Liver (tissue), 8 donors: ENCODE measurements at regions not wholly inside any gene's neighbourhood (a gene's known extent, or its start where the extent isn't known, plus 50 kb on each side); places are given as distances from the start of the nearest gene placed in this dataset.

ENCODE experiments used
- DNase-seq: peaks from one replicate; pipeline ENCODE4 v3.0.0-alpha.2; 2017; ENCODE audit warnings: low spot score
- H3K27ac ChIP-seq, 2 donors: one replicate each; pipeline ENCODE4 v1.7.0; 2013; ENCODE audit warnings: inconsistent platforms in 2 of 2, low read length in 2 of 2, control low read depth in 1 of 2, low read depth in 1 of 2, mild to moderate bottlenecking in 1 of 2
- H3K27me3 ChIP-seq, 4 donors: one replicate each; pipeline versions ENCODE4 v1.6.1 to v1.7.0; 2013; ENCODE audit warnings: low read length in 3 of 4, inconsistent platforms in 1 of 4, mild to moderate bottlenecking in 1 of 4, moderate library complexity in 1 of 4; ENCODE audit not compliant: control insufficient read depth in 4 of 4, insufficient read depth in 4 of 4
- H3K36me3 ChIP-seq, 4 donors: one replicate each; pipeline versions ENCODE4 v1.6.1 to v1.7.0; 2013; ENCODE audit warnings: low read length in 3 of 4, mild to moderate bottlenecking in 3 of 4, low read depth in 1 of 4, moderate library complexity in 1 of 4; ENCODE audit not compliant: control insufficient read depth in 4 of 4, insufficient read depth in 3 of 4
- H3K4me1 ChIP-seq, 4 donors: one replicate each; pipeline versions ENCODE4 v1.6.1 to v1.7.0; 2013; ENCODE audit warnings: low read length in 3 of 4, mild to moderate bottlenecking in 3 of 4, moderate library complexity in 1 of 4; ENCODE audit not compliant: control insufficient read depth in 4 of 4, insufficient read depth in 4 of 4
- H3K4me3 ChIP-seq, 3 donors: one replicate each; pipeline versions ENCODE4 v1.6.1 to v1.7.0; 2013; ENCODE audit warnings: low read length in 3 of 3, control low read depth in 1 of 3, low read depth in 1 of 3, mild to moderate bottlenecking in 1 of 3
- H3K9ac ChIP-seq, 2 donors: one replicate each; pipeline ENCODE4 v1.7.0; 2013; ENCODE audit warnings: low read length in 2 of 2, mild to moderate bottlenecking in 2 of 2, moderate library complexity in 2 of 2, control low read depth in 1 of 2, low read depth in 1 of 2
- H3K9me3 ChIP-seq, 4 donors: one replicate each; pipeline versions ENCODE4 v1.6.1 to v1.7.0; 2013; ENCODE audit warnings: low read length in 3 of 4; ENCODE audit not compliant: control insufficient read depth in 4 of 4
- ATF3 ChIP-seq: IDR thresholded peaks from 2 replicates; pipeline ENCODE4 v1.6.1; 2016; ENCODE audit warnings: antibody characterized with exemption
- CTCF ChIP-seq: fragments of 150-350 bp; IDR thresholded peaks from 2 replicates; pipeline ENCODE4 v1.5.1; 2017; ENCODE audit warnings: improper control_type of control experiment, low read depth, low read length; ENCODE audit not compliant: missing input control
- EGR1 ChIP-seq, 2 donors: IDR thresholded peaks; 2 replicates each; pipeline ENCODE4 v1.6.1; 2016 to 2018; ENCODE audit warnings: antibody characterized with exemption in 2 of 2, low read depth in 2 of 2
- FOXA1 ChIP-seq: IDR thresholded peaks from 2 replicates; pipeline ENCODE4 v1.6.1; 2016; ENCODE audit warnings: antibody characterized with exemption
- FOXA2 ChIP-seq: IDR thresholded peaks from 2 replicates; pipeline ENCODE4 v1.6.1; 2016; ENCODE audit warnings: antibody characterized with exemption
- GABPA ChIP-seq, 2 donors: IDR thresholded peaks in 1 of 2; conservative IDR thresholded peaks in 1 of 2; 2 replicates each; pipeline ENCODE4 v1.6.1; 2016; ENCODE audit warnings: antibody characterized with exemption in 2 of 2, mild to moderate bottlenecking in 1 of 2, moderate library complexity in 1 of 2
- HNF4A ChIP-seq, 2 donors: conservative IDR thresholded peaks; 2 replicates each; pipeline ENCODE4 v1.6.1; 2016; ENCODE audit warnings: antibody characterized with exemption in 2 of 2, mild to moderate bottlenecking in 2 of 2
- HNF4G ChIP-seq: IDR thresholded peaks from 2 replicates; pipeline ENCODE4 v1.6.1; 2016; ENCODE audit warnings: antibody characterized with exemption
- JUND ChIP-seq, 2 donors: IDR thresholded peaks; 2 replicates each; pipeline ENCODE4 v1.6.1; 2016; ENCODE audit warnings: antibody characterized with exemption in 2 of 2
- MAX ChIP-seq: IDR thresholded peaks from 2 replicates; pipeline ENCODE4 v1.6.1; 2016; ENCODE audit warnings: antibody characterized with exemption
- NR2F2 ChIP-seq: IDR thresholded peaks from 2 replicates; pipeline ENCODE4 v1.6.1; 2016; ENCODE audit warnings: antibody characterized with exemption
- RAD21 ChIP-seq, 2 donors: IDR thresholded peaks; 2 replicates each; pipeline ENCODE4 v1.6.1; 2016; ENCODE audit warnings: antibody characterized with exemption in 2 of 2, mild to moderate bottlenecking in 2 of 2
- REST ChIP-seq: IDR thresholded peaks from 2 replicates; pipeline ENCODE4 v1.6.1; 2016; ENCODE audit warnings: antibody characterized with exemption, mild to moderate bottlenecking
- RXRA ChIP-seq, 2 donors: IDR thresholded peaks; 2 replicates each; pipeline ENCODE4 v1.6.1; 2017 to 2018; ENCODE audit warnings: antibody characterized with exemption in 2 of 2, mild to moderate bottlenecking in 1 of 2
- SP1 ChIP-seq: IDR thresholded peaks from 2 replicates; pipeline ENCODE4 v1.6.1; 2018; ENCODE audit warnings: antibody characterized with exemption, mild to moderate bottlenecking
- TAF1 ChIP-seq: conservative IDR thresholded peaks from 2 replicates; pipeline ENCODE4 v1.6.1; 2016; ENCODE audit warnings: antibody characterized with exemption, mild to moderate bottlenecking
- YY1 ChIP-seq: IDR thresholded peaks from 2 replicates; pipeline ENCODE4 v1.6.1; 2016; ENCODE audit warnings: antibody characterized with exemption, mild to moderate bottlenecking
- ZBTB33 ChIP-seq: IDR thresholded peaks from 2 replicates; pipeline ENCODE4 v1.6.1; 2016; ENCODE audit warnings: antibody characterized with exemption
- WGBS: extraction: QIAGEN DNeasy Blood & Tissue Kit; methylation state at CpG from one replicate; pipeline ENCODE4 v1.1.7; 2013; 5-methylcytosine and 5-hydroxymethylcytosine counted together
- donor health status: healthy.
- donor health status: healthy.
- donor health status: healthy.
- donor health status: healthy.
- donor health status: healthy.

GRCh38 chr21:35646606-35647005 lies 413.7 kb downstream of the SETD4 start:
- Histone ChIP-seq H3K36me3 (no peaks in the 10 kb centered on the region), H3K27ac (no peak overlapping the region), H3K4me1 (peaks cover 0 to 4% (median 0%) of the 10 kb centered on the region in 4 donors), H3K9ac (no peak overlapping the region), H3K4me3 (no peak overlapping the region), H3K9me3 (no peaks in the 10 kb centered on the region), H3K27me3 (peaks cover 0 to 6% (median 0%) of the 10 kb centered on the region in 4 donors)
- no peak for DNase-seq
- WGBS = 95% methylated on average over 2 of the region's 2 CpGs
- TF ChIP-seq ATF3 (no peak), JUND (IDR thresholded peaks at IDR 0.05) (no peak), ZBTB33 (no peak), NR2F2 (no peak), FOXA1 (no peak), REST (no peak), RXRA (IDR thresholded peaks at IDR 0.05) (no peak), TAF1 (no peak), FOXA2 (no peak), HNF4A (conservative IDR thresholded peaks at IDR 0.05) (no peak), RAD21 (IDR thresholded peaks at IDR 0.05) (no peak), SP1 (no peak), HNF4G (no peak), YY1 (no peak), EGR1 (IDR thresholded peaks at IDR 0.05; ENCODE audit: low read depth in 2 of 2) (no peak), GABPA (IDR thresholded peaks at IDR 0.05 in 1 of 2, conservative IDR thresholded peaks at IDR 0.05 in 1 of 2) (no peak), CTCF (no peak), MAX (no peak)
